ENCODE measurements at regions not wholly inside any gene's neighbourhood (a gene's known extent, or its start where the extent isn't known, plus 50 kb on each side); places are given as distances from the start of the nearest gene placed in this dataset.

- no peak for DNase-seq (ENCODE audit: low read depth, low spot score)
- POLR2A ChIA-PET = no interaction called here
- Histone ChIP-seq H3K9me3 (ENCODE audit: control insufficient read depth, insufficient read depth, low read length) (no peaks in the 10 kb centered on the region), H3K4me3 (ENCODE audit: low read depth, low read length) (no peak overlapping the region), H3K27ac (ENCODE audit: low read depth, low read length) (no peak overlapping the region), H3K27me3 (ENCODE audit: control insufficient read depth, insufficient read depth, low read length) (no peaks in the 10 kb centered on the region)
- CTCF ChIA-PET = no interaction called here
- TF ChIP-seq CTCF (IDR thresholded peaks at IDR 0.05; ENCODE audit: low read depth, low read length) = no peak
Observed at GRCh38 chr14:26719514-26719913, 121.7 kb upstream of the NOVA1 start.

GRCh38 chr14:26722258-26722657, 124.4 kb upstream of the NOVA1 start:
- no peak overlapping the region for H3K4me3 ChIP-seq (ENCODE audit: low read depth, low read length)
- TF ChIP-seq CTCF (IDR thresholded peaks at IDR 0.05; ENCODE audit: low read depth, low read length) = no peak
- no peaks in the 10 kb centered on the region for H3K9me3 ChIP-seq (ENCODE audit: control insufficient read depth, insufficient read depth, low read length)
- ChIA-PET CTCF (no interaction called here), POLR2A (no interaction called here)
- DNase-seq (ENCODE audit: low read depth, low spot score) = no peak
- no peak overlapping the region for H3K27ac ChIP-seq (ENCODE audit: low read depth, low read length)
- H3K27me3 ChIP-seq (ENCODE audit: control insufficient read depth, insufficient read depth, low read length) = no peaks in the 10 kb centered on the region

- H3K9me3 ChIP-seq (ENCODE audit: control insufficient read depth, insufficient read depth, low read length) = no peaks in the 10 kb centered on the region
- no peaks in the 10 kb centered on the region for H3K27me3 ChIP-seq (ENCODE audit: control insufficient read depth, insufficient read depth, low read length)
- ChIA-PET CTCF (no interaction called here), POLR2A (no interaction called here)
- no peak for DNase-seq (ENCODE audit: low read depth, low spot score)
- TF ChIP-seq CTCF (IDR thresholded peaks at IDR 0.05; ENCODE audit: low read depth, low read length) = no peak
- no peak overlapping the region for H3K27ac ChIP-seq (ENCODE audit: low read depth, low read length)
- no peak overlapping the region for H3K4me3 ChIP-seq (ENCODE audit: low read depth, low read length)
Observed at GRCh38 chr14:26729851-26730250, 132.0 kb upstream of the NOVA1 start.

- ChIA-PET CTCF (no interaction called here), POLR2A (no interaction called here)
- no peak for DNase-seq (ENCODE audit: low read depth, low spot score)
- Histone ChIP-seq H3K4me3 (ENCODE audit: low read depth, low read length) (no peak overlapping the region), H3K27ac (ENCODE audit: low read depth, low read length) (no peak overlapping the region), H3K9me3 (ENCODE audit: control insufficient read depth, insufficient read depth, low read length) (no peaks in the 10 kb centered on the region), H3K27me3 (ENCODE audit: control insufficient read depth, insufficient read depth, low read length) (no peaks in the 10 kb centered on the region)
- peak; percentile 40 for TF ChIP-seq CTCF (IDR thresholded peaks at IDR 0.05; ENCODE audit: low read depth, low read length)
Observed at GRCh38 chr14:26730929-26731618, 133.2 kb upstream of the NOVA1 start.

GRCh38 chr14:26735811-26736210, 138.0 kb upstream of the NOVA1 start:
- ChIA-PET CTCF (no interaction called here), POLR2A (no interaction called here)
- DNase-seq (ENCODE audit: low read depth, low spot score) = no peak
- Histone ChIP-seq H3K27me3 (ENCODE audit: control insufficient read depth, insufficient read depth, low read length) (no peaks in the 10 kb centered on the region), H3K4me3 (ENCODE audit: low read depth, low read length) (no peak overlapping the region), H3K9me3 (ENCODE audit: control insufficient read depth, insufficient read depth, low read length) (no peaks in the 10 kb centered on the region), H3K27ac (ENCODE audit: low read depth, low read length) (no peak overlapping the region)
- TF ChIP-seq CTCF (IDR thresholded peaks at IDR 0.05; ENCODE audit: low read depth, low read length) = no peak
